GM21447 (cell line): ENCODE measurements at regions not wholly inside any gene's neighbourhood (a gene's known extent, or its start where the extent isn't known, plus 50 kb on each side); places are given as distances from the start of the nearest gene placed in this dataset.

Experiments
- ATAC-seq: cut with Tn5 transposase; IDR thresholded peaks from one replicate; pipeline ENCODE4 v1.9.1; 2021; ENCODE audit not compliant: unreplicated experiment

DNA sequence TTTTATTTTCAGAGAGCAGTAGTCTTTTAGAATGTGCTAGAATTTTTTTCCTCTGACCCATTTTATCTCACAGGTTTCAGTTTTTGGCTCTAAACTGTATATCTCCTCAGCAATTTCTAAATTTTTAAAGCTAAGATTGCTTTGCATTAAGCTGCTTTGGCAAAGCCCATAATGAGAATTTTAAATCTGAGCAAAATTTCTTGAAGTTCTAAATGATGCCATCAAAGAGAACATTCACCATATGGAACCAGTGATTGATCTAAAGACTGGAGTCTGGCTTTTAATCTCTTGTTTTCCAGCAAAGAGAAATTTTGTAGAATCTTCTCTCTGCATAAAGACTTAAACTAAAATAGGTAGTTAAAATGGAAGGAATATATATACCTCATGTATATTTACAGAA is 313.6 kb downstream of the TBC1D32 start:
- no peak for ATAC-seq

DNA sequence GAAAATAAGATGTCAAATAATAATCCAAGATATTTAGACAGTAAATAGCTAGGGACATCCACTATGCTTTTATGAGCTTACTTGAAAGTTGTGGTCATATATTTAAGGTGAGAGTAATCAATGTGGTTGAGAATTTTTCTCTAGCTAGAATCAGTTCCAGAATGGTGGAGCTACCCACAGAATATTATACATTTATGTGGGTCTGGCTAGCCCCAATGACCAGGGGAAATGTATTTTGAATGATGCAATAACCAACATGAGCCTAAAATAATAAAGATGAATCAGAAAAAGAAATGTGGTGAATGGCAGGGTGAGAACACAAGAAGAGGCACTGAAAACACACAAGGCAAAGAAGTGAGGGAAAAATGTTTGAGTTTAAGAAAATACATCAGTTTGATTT is 325.7 kb downstream of the TBC1D32 start:
- ATAC-seq = no peak

DNA sequence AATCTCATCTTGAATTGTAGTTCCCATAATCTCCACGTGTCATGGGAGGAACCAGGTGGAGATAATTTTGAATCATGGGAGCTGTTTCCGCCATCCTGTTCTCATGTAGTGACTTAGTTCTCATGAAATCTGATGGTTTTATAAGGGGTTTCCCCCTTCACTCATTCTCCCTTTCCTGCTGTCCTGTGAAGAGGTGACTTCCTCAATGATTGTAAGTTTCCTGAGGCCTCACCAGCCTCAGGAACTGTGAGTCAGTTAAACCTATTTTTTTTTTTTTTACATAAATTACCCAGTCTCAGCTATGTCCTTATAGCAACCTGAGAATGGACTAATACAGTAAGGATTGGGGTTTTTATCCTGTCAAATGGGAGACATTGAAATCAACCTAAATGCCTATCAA is 328.3 kb downstream of the TBC1D32 start:
- no peak for ATAC-seq

DNA sequence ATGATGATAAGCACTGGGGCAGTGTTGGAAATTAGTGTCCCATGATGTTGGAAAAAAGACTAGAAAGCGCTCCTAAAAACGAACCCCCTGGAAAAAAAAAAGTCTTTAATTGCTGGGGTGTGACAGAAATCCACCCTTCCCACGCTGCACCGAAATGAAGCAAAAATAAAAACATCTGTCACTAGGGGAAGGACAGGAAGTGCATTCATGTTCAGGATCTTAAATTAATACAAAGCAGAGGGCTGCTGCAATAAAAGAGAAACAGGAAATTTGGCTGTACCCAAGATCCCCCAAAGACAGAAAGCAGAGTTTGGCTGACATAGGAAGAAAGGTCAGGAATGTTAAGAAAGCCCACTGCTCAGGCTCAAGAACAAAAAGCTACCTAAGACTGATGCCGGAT is 333.9 kb downstream of the TBC1D32 start:
- no peak for ATAC-seq

DNA sequence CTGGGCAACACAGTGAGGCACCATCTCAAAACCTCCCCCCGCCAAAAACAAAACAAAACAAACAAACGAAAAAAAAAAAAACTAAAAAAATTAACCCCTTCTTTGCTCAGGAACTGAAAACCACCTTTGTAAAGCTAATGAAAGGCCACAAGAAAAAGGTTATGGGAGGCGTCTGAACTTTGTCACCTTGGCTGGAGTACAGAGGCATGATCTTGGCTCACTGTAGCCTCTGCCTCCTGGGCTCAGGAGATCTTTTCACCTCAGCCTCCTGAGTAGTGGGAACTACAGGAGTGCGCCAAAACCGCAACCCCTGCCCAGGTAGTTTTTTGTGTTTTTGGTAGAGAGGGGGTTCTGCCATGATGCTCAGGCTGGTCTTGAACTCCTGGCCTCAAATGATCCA is 337.9 kb downstream of the TBC1D32 start:
- ATAC-seq = no peak

DNA sequence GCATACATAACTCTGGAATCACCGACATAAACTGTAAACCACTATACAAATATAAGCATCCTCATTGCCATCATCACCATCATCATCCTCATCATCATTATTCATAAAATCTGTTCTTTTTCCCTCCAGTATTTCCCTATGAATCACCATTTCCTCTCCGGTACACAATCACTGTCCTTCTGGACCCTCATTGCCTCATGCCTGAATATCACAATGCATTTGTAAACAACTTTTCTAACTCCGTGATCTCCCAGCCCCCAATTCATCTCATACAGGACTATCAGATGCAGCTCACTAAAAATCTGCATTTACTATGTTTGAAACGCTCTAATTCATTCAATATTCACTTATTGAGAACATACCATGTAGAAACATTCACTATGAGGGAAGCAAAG is 339.7 kb downstream of the TBC1D32 start:
- ATAC-seq = no peak

DNA sequence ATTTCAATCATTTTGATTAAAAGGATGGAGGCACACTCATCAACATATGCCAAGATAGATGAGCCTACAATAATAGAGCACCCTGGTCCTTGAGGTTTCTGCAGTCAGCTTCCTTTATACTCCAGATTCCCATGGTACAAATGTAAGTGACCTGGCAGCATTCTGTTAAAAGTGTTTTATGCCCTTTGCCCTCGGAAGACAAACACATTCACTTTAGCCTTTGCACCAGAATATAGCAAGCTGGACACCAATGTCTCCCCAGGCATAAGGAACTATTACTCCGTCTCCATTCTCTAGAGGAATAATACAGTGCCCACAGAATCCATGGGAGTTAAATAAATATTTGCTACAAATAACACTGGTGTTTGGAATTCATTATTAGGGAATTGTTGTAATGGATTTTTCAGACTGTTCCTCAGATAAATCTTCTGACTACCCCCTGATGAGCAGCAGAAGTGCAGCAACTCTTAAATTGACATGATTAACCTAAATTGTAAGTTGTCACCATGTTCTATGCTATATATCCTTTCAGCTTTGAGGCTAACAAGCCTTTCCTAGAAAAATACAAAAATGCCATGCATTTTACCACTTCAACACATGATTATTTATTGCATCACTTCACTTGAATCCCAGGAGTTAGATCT is 340.2 kb downstream of the TBC1D32 start:
- ATAC-seq = no peak

DNA sequence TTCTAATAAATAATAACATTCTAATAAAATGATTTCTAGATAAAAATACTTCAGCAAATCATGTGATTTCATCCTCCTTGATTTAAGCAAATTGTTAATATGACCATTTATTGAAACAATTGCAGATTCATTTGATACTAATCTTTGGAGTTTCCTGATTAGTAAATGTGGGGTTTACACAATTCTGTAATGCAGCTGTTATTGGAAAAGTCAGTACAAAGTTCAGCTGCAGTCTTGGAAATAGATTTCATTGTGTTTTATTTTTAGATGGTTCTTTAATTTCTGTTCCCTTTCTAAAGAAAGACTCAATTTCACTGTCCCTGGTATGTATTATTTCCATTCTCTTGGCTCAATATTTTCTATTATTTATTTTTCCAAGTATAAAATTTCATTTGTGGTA is 342.0 kb downstream of the TBC1D32 start:
- no peak for ATAC-seq

DNA sequence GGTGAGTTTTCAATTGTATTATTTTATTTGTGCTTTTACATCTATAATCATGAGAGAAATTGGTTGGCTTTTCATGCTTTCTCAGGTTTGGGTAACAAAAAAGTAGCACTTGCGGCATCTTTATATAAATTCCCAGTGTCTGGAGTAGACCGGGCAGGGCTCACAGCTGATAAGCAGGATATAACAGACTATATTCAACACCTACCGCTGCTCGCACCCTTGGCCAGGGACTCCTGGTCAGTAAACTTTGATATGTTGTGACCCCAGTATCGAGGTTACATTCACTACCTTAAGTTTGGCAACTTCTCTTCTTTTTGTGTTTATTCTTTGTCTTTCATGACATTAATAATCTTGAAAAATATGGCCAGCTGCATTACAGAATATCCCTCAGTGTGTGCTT is 343.4 kb downstream of the TBC1D32 start:
- ATAC-seq = no peak

DNA sequence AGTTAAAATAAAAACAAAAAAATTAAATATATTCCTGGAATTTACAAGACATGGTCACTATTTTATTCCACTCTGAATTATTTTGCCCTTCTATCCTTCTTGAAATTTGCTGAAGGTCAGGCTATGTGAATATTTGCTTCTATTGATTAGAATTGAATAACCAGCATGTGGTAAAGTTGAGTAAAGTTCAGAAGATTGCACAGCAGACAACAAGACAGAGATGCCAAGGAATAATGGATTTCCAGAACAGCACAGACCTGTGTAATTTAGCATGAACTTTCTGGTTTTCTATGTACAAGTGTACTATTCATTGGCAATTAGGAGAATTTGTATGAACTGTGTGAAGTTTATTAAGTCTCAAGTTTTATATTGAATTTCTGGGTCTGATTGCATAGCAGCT is 352.4 kb downstream of the TBC1D32 start:
- ATAC-seq = no peak

DNA sequence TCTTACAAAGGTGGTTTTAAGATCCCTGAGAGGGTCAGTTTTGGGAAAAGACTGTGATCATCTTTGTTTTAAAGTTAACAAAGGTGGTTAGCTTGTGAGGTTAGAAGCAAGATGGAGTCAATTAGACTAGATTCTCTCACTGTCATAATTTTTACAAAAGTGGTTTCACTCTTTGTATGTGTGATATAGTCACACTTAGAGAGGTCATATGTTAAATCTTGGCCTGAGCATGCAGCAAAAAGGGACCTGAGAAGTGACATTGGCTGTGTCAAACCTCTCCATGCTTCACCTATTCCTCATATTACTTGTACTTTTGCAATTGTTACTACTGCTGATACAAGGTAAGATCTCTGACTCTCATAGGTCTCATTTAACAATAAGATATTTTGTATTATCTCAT is 368.0 kb downstream of the TBC1D32 start:
- ATAC-seq = no peak

DNA sequence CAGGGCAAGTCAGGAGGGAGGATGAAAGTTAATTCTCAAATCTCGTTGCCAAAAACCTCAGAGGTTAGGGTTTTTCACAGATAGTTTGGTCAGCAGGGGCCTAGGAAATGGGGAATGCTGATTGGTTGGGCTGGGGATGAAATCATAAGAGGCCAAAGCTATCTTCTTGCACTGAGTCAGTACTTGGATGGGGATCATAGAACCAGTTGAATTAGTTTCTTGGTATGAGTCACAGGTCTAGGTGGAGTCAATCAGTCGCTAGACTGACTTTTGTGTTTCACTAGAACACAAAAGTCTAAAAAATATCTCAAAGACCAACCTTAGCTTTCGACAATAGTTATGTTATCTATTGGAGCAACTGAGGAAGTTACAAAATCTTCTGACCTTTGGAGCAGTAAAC is 368.5 kb downstream of the TBC1D32 start:
- no peak for ATAC-seq

DNA sequence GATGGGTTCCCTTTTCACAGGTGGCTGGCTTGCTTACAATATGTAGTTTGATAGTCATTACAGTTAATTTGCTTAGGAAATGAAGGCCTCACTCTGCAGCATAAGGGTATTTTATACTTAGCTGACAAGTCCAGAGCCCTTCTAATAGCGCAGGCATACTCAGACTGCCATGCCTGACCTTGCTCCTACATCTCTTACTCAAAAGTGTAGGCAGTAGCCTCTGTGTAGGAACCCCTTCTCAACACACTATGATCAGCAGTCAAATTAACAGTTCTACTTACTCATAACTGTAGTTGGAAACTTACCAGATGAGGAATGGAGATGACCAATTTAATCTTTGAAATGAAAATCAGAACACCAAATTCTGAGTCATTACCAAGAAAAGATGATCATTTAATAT is 373.5 kb downstream of the TBC1D32 start:
- no peak for ATAC-seq

DNA sequence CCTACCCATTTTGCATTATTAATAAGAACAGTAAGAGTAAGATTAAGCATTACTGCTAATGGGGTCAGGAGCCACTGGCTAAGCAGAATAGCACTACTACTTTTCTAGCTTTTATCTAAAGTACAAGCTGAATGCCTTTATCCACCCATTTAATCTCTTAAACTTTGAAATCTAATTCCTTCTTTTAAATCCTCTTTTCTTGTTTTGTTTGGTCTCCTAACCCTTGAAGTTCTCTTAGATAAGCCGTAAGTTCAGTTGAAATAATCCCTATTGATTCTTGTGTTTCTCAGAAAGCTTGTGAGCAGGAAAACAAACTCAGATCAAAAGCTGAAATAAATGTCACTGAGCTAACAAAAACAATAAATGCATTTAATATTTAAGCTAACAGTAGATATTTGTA is 380.2 kb downstream of the TBC1D32 start:
- no peak for ATAC-seq

DNA sequence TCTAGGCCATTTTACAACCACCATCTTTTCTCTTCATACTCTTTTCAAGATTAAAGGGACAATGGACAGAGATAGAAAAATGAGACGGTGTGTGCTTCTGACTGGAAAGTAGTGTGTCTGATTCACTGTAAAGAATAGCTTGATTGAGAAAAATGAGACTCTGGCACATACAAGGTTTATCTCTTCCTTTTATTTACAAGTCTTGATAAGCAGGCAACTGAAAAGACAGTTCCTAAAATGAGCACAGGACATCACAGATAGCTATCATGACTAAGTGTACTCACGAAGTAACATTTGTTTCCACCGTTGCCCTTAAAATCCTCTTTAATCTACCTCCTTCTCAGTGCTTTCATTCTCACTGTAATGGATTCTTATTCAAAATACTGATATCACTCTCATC is 383.0 kb downstream of the TBC1D32 start:
- no peak for ATAC-seq

DNA sequence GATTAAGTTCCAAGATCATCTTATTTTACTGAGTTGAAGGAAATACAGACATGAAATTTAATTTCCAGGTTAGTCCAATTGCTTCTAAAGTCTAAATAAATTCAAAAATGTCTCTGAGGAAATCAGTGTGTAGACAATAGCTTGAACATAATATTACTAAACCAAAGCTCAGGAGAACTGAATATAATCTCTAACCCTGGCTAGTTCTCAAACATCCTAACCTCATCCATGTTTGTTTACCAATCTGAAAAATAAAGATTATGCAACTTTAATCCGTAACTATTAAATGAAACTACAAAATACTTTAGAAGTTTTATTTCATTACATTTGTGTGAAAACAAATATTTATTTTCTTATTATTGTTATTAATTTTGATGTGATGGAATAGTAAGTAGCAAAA is 387.2 kb downstream of the TBC1D32 start:
- ATAC-seq = no peak

DNA sequence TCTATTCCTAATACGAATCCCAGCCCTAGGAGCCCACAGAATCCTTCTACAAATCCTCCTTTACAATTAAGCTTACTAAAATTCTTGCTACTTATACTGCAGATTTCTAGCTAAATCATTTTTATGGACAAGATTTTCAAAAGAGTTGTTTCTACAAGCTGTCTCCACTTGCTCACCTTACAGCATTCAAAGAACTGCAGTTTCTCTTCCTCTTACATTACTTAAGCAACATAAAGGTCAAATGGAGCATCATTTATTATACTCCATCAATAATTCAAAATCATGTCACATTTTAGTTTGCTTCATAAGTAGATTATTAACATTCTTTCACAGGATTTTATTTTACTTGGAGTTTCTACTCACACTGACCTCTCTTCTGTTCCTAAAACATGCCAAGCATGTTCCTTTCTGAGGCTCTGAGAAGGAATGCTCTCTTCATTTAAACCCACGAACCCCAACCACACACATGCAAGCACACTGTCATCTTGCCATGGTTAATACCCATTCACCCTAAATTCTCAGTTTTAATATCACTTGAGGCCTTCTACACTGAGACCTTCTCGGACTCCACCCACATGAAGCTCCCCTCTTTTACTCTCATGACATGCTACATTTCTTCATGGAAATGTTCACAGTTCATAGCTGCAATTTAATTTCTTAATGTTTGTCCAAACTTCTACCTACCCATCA is 388.2 kb downstream of the TBC1D32 start:
- peak; percentile 67 for ATAC-seq

DNA sequence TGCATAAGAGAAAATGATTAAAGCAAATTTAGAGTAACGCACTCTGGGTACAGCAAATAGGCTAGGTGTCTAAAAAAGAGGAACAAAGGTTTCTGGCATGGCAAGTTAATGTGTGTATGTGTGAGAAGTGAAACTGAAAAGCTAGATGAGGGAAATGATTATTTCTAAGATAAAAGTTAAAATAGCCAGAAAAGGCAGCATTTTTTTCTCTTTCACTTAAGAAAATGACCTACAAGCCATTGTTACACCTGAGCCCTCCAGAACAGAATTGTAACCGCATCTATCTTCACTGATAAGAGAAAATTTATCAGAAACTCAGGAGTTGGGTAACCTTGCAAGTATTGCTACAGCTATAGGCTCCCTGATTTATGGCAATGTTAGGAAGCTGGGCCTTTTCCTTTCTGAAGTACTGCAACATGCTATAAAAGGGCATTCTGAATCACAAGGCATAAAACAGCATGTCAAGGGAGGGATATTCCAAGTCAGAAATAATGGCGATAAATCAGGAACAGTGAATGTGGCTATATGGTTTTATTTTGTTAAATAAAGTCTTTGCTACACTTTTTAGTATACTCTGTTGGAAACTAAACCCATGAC is 395.3 kb downstream of the TBC1D32 start:
- ATAC-seq = peak; percentile 96

DNA sequence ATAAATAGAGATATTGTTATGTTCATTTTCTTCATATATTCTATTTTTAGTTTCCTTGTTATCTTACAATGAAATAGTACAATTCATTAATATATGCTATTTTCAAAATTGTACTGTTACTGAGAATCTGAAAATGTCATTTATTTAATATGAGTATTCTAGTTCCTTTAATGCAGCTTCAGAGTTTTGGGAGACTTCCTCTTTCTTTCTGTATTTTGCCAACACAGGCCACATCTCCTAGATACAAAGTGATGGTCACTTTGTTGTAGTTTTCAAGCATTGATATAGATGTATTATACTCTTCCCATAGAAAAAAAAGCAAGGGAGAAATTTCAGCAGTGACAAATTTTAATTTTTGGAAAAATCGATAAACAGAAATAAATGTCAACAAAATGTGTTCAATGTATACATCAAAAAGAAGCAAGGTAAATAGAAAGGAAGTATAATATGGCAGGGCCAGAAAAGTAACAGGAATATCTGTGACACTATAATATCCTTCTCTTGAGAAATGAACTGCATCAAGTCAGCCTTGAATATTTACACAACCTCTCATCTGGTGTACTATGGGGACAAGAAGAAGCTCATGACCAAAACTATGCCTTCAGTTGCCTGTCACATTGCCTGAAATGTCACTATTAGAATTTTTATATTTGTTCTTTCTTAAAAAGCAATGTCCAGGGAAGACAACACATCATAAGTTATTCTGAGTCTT is 396.0 kb downstream of the TBC1D32 start:
- ATAC-seq = peak; percentile 40

DNA sequence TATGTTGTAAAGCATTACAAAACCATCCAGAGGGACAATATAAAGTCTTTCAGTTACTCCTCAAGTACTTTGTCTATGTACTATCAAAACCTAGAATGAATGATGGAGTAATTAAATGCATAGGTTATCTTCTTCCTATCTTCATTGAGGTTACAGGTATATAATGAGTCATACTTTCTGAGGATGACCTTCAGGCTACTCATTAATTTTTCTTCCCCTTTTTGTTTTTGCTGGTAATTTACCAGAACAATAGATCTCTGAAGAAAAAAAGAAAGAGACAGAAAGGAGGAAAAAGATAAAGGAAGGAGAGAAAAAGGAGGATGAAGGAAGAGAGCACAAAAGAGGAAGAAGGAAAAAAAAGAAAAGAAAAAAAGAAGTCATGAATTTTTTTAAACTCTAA is 398.4 kb downstream of the TBC1D32 start:
- peak; percentile 37 for ATAC-seq

DNA sequence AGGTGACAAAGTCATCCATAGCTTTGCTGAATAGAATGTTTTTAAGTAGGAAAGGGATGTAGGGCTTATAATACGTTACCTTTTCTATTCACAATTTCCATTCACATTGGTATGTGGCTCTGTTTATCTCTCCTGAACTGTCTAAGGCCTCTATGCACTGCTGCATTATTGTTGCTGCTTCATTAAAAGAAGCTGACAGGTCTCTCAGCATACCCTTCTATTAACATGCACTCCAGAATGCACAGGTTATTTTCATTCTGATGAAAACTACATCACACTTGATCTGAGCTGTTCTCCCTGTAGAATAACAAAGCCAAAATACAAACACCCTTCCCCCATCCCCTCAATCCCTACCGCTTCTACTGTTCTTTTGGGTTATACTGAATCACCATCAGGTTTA is 399.3 kb downstream of the TBC1D32 start:
- ATAC-seq = no peak
